Mucosa of rectum (tissue), 2 donors: ENCODE measurements at regions not wholly inside any gene's neighbourhood (a gene's known extent, or its start where the extent isn't known, plus 50 kb on each side); places are given as distances from the start of the nearest gene placed in this dataset.

Source experiments
- H3K27ac ChIP-seq, 2 donors: one replicate each; pipeline ENCODE4 v1.7.0; 2013; ENCODE audit warnings: inconsistent platforms in 2 of 2, low read depth in 2 of 2, low read length in 2 of 2
- H3K27me3 ChIP-seq, 2 donors: one replicate each; pipeline ENCODE4 v1.7.0; 2013; ENCODE audit warnings: low read length in 2 of 2; ENCODE audit not compliant: control insufficient read depth in 2 of 2, insufficient read depth in 2 of 2
- H3K36me3 ChIP-seq, 2 donors: one replicate each; pipeline ENCODE4 v1.7.0; 2013; ENCODE audit warnings: low read length in 2 of 2; ENCODE audit not compliant: control insufficient read depth in 2 of 2, insufficient read depth in 2 of 2
- H3K4me1 ChIP-seq, 2 donors: one replicate each; pipeline ENCODE4 v1.7.0; 2013; ENCODE audit warnings: low read length in 2 of 2, mild to moderate bottlenecking in 1 of 2; ENCODE audit not compliant: control insufficient read depth in 2 of 2, insufficient read depth in 2 of 2
- H3K4me3 ChIP-seq, 2 donors: one replicate each; pipeline ENCODE4 v1.7.0; 2013; ENCODE audit warnings: low read length in 2 of 2
- H3K9ac ChIP-seq, 2 donors: one replicate each; pipeline ENCODE4 v1.7.0; 2013; ENCODE audit warnings: low read length in 2 of 2, low read depth in 1 of 2, mild to moderate bottlenecking in 1 of 2
- H3K9me3 ChIP-seq, 2 donors: one replicate each; pipeline ENCODE4 v1.7.0; 2013; ENCODE audit warnings: low read length in 2 of 2; ENCODE audit not compliant: control insufficient read depth in 2 of 2
- donor health status: healthy.
- donor health status: Normal muscosa, but diverticular disease.

DNA sequence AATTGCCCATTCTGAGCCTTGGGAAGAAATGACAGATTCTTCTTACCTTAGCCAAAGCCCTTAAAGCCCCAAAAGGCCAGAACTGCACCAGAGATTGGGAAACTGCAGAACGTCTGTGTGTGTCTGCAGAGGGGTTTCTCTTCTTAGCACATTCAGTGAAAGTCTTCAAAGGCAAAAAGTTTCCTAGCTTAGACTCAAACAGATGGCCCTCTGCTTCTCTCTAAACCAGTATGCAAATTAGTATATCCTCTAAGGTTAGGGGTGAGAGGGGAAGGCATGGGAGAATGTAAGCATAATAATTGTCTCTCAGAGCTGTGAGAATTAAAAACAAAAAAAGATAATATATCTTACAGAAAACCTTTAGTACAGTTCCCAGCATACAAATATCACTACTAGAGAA lies 334.0 kb upstream of the MCTP2 start:
- H3K4me3 ChIP-seq, result no peak overlapping the region
- no peaks in the 10 kb centered on the region for H3K9me3 ChIP-seq
- no peak overlapping the region for H3K9ac ChIP-seq
- H3K36me3 ChIP-seq, result no peaks in the 10 kb centered on the region
- H3K27ac ChIP-seq, result no peak overlapping the region
- H3K27me3 ChIP-seq, result no peaks in the 10 kb centered on the region
- no peaks in the 10 kb centered on the region for H3K4me1 ChIP-seq

DNA sequence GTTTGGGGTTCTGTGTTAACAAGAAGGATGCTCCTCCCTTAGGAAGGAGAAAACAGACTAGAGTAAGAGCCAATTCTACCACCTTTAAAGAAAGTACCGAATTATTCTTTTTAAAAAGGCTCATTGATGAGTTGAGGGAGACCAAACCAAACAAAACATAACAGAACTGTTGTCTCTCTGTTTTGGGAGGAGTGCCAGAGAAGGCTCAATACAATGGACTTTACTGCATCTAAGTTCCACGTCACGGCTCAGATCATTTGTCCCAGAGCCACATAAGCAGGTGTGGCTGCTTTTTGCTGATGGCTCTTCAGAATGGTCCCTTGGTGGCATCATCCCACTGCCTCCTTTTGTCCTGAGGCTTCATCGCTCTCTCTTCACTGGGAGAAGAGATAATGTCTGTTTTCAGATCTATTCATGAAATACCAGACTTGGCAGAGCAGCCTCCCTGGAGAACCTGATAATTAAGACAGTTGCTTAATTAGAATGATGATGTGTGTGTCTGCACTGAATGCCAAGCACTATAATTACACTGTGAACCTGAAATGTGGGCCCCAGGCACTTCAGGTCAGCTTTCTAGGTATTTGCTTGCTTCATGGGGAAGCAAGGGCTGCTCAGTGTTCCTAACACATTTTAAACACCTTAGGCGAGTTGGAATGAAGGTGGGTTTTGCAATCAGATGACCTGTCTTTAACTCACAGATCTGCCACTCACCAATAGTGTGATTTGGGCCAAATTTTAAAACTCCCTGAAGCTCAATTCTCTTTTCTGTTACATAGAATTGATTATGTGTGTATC lies 335.2 kb upstream of the MCTP2 start:
- H3K27ac ChIP-seq, result no peak overlapping the region

DNA sequence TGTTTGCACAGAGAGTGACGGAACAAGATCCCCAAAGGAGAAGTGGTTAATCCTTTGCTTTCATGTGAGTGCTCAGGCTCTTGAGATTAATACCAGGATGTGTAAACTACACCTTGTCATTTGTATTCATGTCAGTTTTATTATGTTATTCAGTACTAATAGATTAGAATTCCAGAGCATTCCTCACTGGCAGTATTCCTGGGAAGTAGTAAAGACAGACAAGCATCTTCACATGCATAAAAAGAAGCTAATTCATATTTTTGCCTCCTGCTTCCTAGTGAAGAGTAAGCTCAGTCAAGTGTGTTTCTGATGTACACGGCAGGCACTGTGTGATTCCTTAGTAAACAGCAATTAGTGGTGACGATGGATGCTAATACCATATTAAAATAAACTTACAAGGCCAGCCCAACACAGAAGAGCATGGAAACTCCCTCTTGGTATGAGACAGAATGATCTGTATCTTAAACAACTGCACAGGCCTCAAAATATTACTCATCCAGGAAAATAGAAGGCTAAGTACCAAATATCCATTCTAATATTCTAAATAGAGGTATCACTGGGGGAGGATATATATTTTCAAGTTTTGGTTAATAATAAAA lies 336.8 kb upstream of the MCTP2 start:
- H3K27ac ChIP-seq, result no peak overlapping the region
- no peaks in the 10 kb centered on the region for H3K36me3 ChIP-seq
- H3K4me1 ChIP-seq, result no peaks in the 10 kb centered on the region
- H3K27me3 ChIP-seq, result no peaks in the 10 kb centered on the region
- H3K9ac ChIP-seq, result no peak overlapping the region
- H3K9me3 ChIP-seq, result no peaks in the 10 kb centered on the region
- H3K4me3 ChIP-seq, result no peak overlapping the region

More for the DNA sequence above, 335.2 kb upstream of the MCTP2 start:
- Histone ChIP-seq H3K36me3 (no peaks in the 10 kb centered on the region), H3K4me1 (no peaks in the 10 kb centered on the region), H3K4me3 (no peak overlapping the region), H3K27me3 (no peaks in the 10 kb centered on the region), H3K9ac (no peak overlapping the region), H3K9me3 (no peaks in the 10 kb centered on the region)

DNA sequence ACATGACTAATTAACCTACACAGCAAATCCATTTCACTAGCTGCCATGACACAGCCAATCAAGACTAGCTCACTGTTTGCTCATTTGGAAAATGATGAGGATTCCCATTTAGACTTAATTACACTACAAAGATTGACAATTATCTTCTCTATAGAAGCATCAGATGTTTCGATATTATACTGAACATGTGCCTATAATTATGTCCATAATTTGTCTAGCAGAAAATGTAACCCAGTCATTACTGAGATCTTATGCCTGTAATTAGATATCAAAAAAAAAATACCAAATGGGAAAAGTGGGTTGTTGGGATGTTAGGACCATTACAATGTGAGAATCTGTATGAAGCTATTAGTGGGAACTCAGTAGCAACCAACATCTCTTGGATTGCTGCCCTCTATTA lies 344.2 kb upstream of the MCTP2 start:
- H3K27ac ChIP-seq, result no peak overlapping the region
- H3K36me3 ChIP-seq, result no peaks in the 10 kb centered on the region
- no peaks in the 10 kb centered on the region for H3K9me3 ChIP-seq
- H3K9ac ChIP-seq, result no peak overlapping the region
- no peaks in the 10 kb centered on the region for H3K27me3 ChIP-seq
- H3K4me3 ChIP-seq, result no peak overlapping the region
- H3K4me1 ChIP-seq, result no peaks in the 10 kb centered on the region

DNA sequence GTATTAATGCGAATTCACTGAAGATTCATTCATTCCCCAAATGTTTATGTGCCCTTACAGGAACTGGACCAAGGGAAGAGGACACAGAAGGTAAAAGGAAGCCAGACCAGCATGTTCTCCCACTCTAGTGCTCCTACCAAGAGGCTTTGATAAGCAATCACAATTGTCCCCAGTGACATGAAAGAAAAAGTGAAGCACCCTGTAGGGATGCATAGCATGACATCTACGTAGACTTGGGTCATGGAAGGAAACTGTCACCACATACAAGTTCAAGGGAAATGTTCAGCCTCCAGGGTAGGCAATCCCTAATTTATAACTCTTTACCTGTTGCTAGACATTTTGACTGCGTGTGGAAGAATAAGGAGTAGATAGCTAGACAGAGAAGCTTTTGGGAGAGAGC lies 348.6 kb upstream of the MCTP2 start:
- H3K27ac ChIP-seq, result no peak overlapping the region
- H3K9me3 ChIP-seq, result no peaks in the 10 kb centered on the region
- H3K27me3 ChIP-seq, result no peaks in the 10 kb centered on the region
- no peak overlapping the region for H3K9ac ChIP-seq
- H3K4me1 ChIP-seq, result no peaks in the 10 kb centered on the region
- H3K36me3 ChIP-seq, result no peaks in the 10 kb centered on the region
- H3K4me3 ChIP-seq, result no peak overlapping the region

DNA sequence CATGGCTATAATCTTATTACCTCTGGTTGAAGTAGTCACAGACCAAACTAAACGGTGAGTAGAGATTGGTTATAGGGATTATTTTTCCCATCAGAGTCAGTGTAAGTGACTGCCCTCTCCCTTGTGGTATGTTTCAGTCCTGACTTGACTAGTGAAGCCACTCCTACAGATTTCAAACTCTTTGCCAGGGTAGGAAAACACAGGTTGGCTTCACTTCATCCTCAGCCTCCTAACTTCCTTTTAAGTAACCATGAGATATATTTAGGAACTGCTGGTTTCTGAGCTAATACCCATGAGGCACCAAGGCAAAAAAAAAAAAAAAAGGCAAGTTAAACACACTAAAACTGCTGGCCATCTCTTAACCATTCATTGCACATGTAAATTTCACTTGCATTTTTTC lies 349.2 kb upstream of the MCTP2 start:
- H3K27me3 ChIP-seq, result no peaks in the 10 kb centered on the region
- no peak overlapping the region for H3K27ac ChIP-seq
- no peaks in the 10 kb centered on the region for H3K4me1 ChIP-seq
- no peaks in the 10 kb centered on the region for H3K36me3 ChIP-seq
- no peak overlapping the region for H3K9ac ChIP-seq
- H3K9me3 ChIP-seq, result no peaks in the 10 kb centered on the region
- H3K4me3 ChIP-seq, result no peak overlapping the region

DNA sequence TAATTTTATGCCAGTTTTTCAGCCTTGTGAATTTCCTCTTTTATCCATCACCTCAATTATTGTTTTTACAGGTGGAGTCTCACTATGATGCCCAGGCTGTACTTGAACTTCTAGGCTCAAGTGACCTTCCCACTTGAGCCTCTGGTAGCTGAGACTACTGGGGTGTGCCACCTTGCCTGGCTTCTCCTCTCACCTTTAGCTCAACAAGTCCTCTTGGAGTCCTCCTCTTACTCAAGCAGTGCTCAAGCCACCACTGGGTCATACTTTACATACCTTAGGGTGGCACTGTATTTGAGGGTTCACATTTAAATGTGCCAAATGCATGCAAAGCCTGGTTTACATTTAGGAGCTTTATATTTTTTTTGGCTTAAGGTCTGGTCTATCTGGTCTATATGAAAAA lies 350.1 kb upstream of the MCTP2 start:
- Histone ChIP-seq H3K27me3 (no peaks in the 10 kb centered on the region), H3K27ac (no peak overlapping the region), H3K9me3 (no peaks in the 10 kb centered on the region), H3K9ac (no peak overlapping the region), H3K36me3 (no peaks in the 10 kb centered on the region), H3K4me3 (no peak overlapping the region), H3K4me1 (no peaks in the 10 kb centered on the region)

DNA sequence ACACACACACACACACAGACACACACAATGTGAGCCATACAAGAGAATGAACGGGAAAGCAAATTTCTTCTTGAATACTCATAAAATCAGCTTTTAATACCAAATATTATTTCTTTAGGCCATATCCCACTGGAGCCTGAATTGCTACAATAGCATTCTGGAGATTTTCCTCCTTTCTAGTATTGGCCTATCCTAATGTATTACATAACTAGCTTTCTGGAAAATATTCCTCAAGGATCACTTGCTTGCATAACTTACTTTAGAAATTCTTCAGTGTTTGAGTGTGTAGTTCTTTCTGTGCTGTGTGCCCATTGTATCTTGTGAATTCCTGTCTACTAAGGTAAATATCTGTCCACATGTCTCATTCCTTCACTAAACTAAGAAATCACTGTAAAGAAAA lies 351.0 kb upstream of the MCTP2 start:
- H3K27ac ChIP-seq, result no peak overlapping the region
- no peaks in the 10 kb centered on the region for H3K9me3 ChIP-seq
- H3K9ac ChIP-seq, result no peak overlapping the region
- H3K4me1 ChIP-seq, result no peaks in the 10 kb centered on the region
- H3K36me3 ChIP-seq, result no peaks in the 10 kb centered on the region
- H3K4me3 ChIP-seq, result no peak overlapping the region
- no peaks in the 10 kb centered on the region for H3K27me3 ChIP-seq

DNA sequence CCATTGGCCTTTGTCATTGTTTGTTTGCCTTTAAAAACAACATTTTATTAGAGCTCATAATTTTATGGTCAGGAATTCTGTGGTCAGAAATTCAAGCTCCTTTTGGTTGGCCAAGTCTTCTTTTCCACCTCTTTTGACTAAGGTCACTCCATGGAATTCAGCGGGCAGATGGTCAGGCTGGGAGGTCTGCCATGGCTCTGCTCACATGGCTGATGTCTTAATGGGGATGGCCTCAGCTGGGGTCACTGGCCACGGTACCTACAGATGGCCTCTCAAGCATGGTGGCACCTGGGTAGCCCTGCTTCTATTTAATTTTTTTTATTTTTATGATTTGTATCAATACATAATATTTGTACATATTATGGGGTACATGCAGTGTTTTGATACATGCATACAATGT lies 360.8 kb upstream of the MCTP2 start:
- no peak overlapping the region for H3K9ac ChIP-seq
- H3K9me3 ChIP-seq, result no peaks in the 10 kb centered on the region
- no peak overlapping the region for H3K27ac ChIP-seq
- no peaks in the 10 kb centered on the region for H3K27me3 ChIP-seq
- no peaks in the 10 kb centered on the region for H3K36me3 ChIP-seq
- H3K4me3 ChIP-seq, result no peak overlapping the region
- no peaks in the 10 kb centered on the region for H3K4me1 ChIP-seq

DNA sequence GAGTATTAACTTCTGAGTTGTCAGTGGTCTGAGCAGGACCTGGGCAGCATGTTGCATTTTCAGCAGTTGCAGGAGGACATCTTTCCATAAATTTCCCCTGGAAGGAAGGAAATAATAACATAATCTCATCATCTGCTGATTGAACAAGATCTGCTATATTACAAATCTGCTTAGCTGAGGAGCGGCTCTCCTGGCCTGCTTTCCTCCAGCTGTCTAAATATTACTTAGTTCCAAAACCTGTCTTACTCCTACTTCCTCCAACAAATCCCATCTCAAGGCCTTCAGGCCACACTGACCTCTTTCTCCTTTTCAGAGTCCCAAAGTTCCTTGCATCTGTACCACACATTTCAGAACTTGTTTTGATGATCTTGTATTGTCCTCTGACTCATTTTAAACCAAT lies 364.4 kb upstream of the MCTP2 start:
- Histone ChIP-seq H3K9ac (no peak overlapping the region), H3K36me3 (no peaks in the 10 kb centered on the region), H3K9me3 (no peaks in the 10 kb centered on the region), H3K27me3 (no peaks in the 10 kb centered on the region), H3K4me1 (no peaks in the 10 kb centered on the region), H3K27ac (no peak overlapping the region), H3K4me3 (no peak overlapping the region)
